Thymus (tissue), 11 donors: ENCODE measurements at regions not wholly inside any gene's neighbourhood (a gene's known extent, or its start where the extent isn't known, plus 50 kb on each side); places are given as distances from the start of the nearest gene placed in this dataset.
"Not testable (repeated sequence)": the region's sequence is repeated elsewhere in the genome, so short reads cannot be mapped to it uniquely, and the experiment has no call there.

ENCODE experiments used
- DNase-seq, 9 donors: peaks; one replicate each; pipeline ENCODE4 v3.0.0-alpha.2; 2013; ENCODE audit warnings: low spot score in 9 of 9, low read depth in 6 of 9, missing footprints in 1 of 9
- H3K27ac ChIP-seq, 2 donors: one replicate each; pipeline ENCODE4 v1.5.1; 2013; ENCODE audit warnings: control low read depth in 1 of 2, low read depth in 1 of 2, low read length in 1 of 2, mild to moderate bottlenecking in 1 of 2, moderate library complexity in 1 of 2
- H3K27me3 ChIP-seq, 2 donors: one replicate each; pipeline ENCODE4 v1.5.1; 2013; ENCODE audit warnings: low read length in 1 of 2; ENCODE audit not compliant: control insufficient read depth in 2 of 2, insufficient read depth in 1 of 2
- H3K36me3 ChIP-seq, 2 donors: one replicate each; pipeline ENCODE4 v1.5.1; 2013; ENCODE audit warnings: low read length in 1 of 2, mild to moderate bottlenecking in 1 of 2, moderate library complexity in 1 of 2; ENCODE audit not compliant: control insufficient read depth in 2 of 2, insufficient read depth in 2 of 2
- H3K4me1 ChIP-seq, 2 donors: one replicate each; pipeline ENCODE4 v1.5.1; 2013; ENCODE audit warnings: low read length in 2 of 2; ENCODE audit not compliant: control insufficient read depth in 2 of 2, insufficient read depth in 2 of 2
- H3K4me3 ChIP-seq, 2 donors: one replicate each; pipeline ENCODE4 v1.5.1; 2013; ENCODE audit warnings: low read length in 2 of 2, control low read depth in 1 of 2, mild to moderate bottlenecking in 1 of 2
- H3K9me3 ChIP-seq, 2 donors: one replicate each; pipeline ENCODE4 v1.5.1; 2013; ENCODE audit warnings: low read length in 1 of 2, mild to moderate bottlenecking in 1 of 2; ENCODE audit not compliant: control insufficient read depth in 2 of 2, insufficient read depth in 1 of 2
- WGBS: extraction: QIAGEN DNeasy Blood & Tissue Kit; methylation state at CpG from one replicate; pipeline ENCODE4 v1.1.7; 2013; 5-methylcytosine and 5-hydroxymethylcytosine counted together
- donor health status: healthy.

GRCh38 chr5:42868417-42868816 lies 56.7 kb upstream of the SELENOP start:
- H3K27me3 ChIP-seq, H3K4me1 ChIP-seq, H3K27ac ChIP-seq, H3K36me3 ChIP-seq, H3K9me3 ChIP-seq, H3K4me3 ChIP-seq, DNase-seq: not testable (repeated sequence)
- WGBS, result 97% methylated on average over 5 of the region's 5 CpGs

- not testable (repeated sequence) for H3K4me1 ChIP-seq, H3K36me3 ChIP-seq, H3K27me3 ChIP-seq, H3K4me3 ChIP-seq, H3K27ac ChIP-seq, H3K9me3 ChIP-seq, DNase-seq
- 92% methylated on average over 3 of the region's 3 CpGs for WGBS
These were observed 53.1 kb upstream of the SELENOP start for GRCh38 chr5:42864749-42865148.
